ENCODE measurements at regions not wholly inside any gene's neighbourhood (a gene's known extent, or its start where the extent isn't known, plus 50 kb on each side); places are given as distances from the start of the nearest gene placed in this dataset.

- Histone ChIP-seq H3K4me3 (ENCODE audit: low read length in 3 of 3) (no peak overlapping the region), H3K4me1 (ENCODE audit: control insufficient read depth in 3 of 3, insufficient read depth in 3 of 3, low read length in 3 of 3) (no peaks in the 10 kb centered on the region), H3K9me3 (ENCODE audit: control insufficient read depth in 3 of 3, low read length in 3 of 3) (peaks cover 0 to 2% (median 0%) of the 10 kb centered on the region in 3 donors), H3K9ac (ENCODE audit: low read depth in 1 of 3, low read length in 3 of 3) (no peak overlapping the region), H3K27me3 (ENCODE audit: control insufficient read depth in 3 of 3, insufficient read depth in 3 of 3, low read length in 3 of 3) (no peaks in the 10 kb centered on the region), H3K36me3 (ENCODE audit: control insufficient read depth in 3 of 3, insufficient read depth in 3 of 3, low read length in 3 of 3) (no peaks in the 10 kb centered on the region), H3K27ac (ENCODE audit: low read depth, low read length) (no peak overlapping the region)
These were observed 348.5 kb upstream of the DDHD1 start for GRCh38 chr14:53501361-53502211.

GRCh38 chr14:53500191-53500590, 347.1 kb upstream of the DDHD1 start:
- Histone ChIP-seq H3K27ac (ENCODE audit: low read depth, low read length) (no peak overlapping the region), H3K4me3 (ENCODE audit: low read length in 3 of 3) (no peak overlapping the region), H3K36me3 (ENCODE audit: control insufficient read depth in 3 of 3, insufficient read depth in 3 of 3, low read length in 3 of 3) (no peaks in the 10 kb centered on the region), H3K4me1 (ENCODE audit: control insufficient read depth in 3 of 3, insufficient read depth in 3 of 3, low read length in 3 of 3) (no peaks in the 10 kb centered on the region), H3K9me3 (ENCODE audit: control insufficient read depth in 3 of 3, low read length in 3 of 3) (no peaks in the 10 kb centered on the region), H3K9ac (ENCODE audit: low read depth in 1 of 3, low read length in 3 of 3) (no peak overlapping the region), H3K27me3 (ENCODE audit: control insufficient read depth in 3 of 3, insufficient read depth in 3 of 3, low read length in 3 of 3) (no peaks in the 10 kb centered on the region)

- Histone ChIP-seq H3K9ac (ENCODE audit: low read depth in 1 of 3, low read length in 3 of 3) (no peak overlapping the region), H3K27me3 (ENCODE audit: control insufficient read depth in 3 of 3, insufficient read depth in 3 of 3, low read length in 3 of 3) (no peaks in the 10 kb centered on the region), H3K27ac (ENCODE audit: low read depth, low read length) (no peak overlapping the region), H3K36me3 (ENCODE audit: control insufficient read depth in 3 of 3, insufficient read depth in 3 of 3, low read length in 3 of 3) (no peaks in the 10 kb centered on the region), H3K4me3 (ENCODE audit: low read length in 3 of 3) (no peak overlapping the region), H3K4me1 (ENCODE audit: control insufficient read depth in 3 of 3, insufficient read depth in 3 of 3, low read length in 3 of 3) (no peaks in the 10 kb centered on the region), H3K9me3 (ENCODE audit: control insufficient read depth in 3 of 3, low read length in 3 of 3) (no peaks in the 10 kb centered on the region)
These were observed 343.5 kb upstream of the DDHD1 start for GRCh38 chr14:53496668-53497067.

DNA sequence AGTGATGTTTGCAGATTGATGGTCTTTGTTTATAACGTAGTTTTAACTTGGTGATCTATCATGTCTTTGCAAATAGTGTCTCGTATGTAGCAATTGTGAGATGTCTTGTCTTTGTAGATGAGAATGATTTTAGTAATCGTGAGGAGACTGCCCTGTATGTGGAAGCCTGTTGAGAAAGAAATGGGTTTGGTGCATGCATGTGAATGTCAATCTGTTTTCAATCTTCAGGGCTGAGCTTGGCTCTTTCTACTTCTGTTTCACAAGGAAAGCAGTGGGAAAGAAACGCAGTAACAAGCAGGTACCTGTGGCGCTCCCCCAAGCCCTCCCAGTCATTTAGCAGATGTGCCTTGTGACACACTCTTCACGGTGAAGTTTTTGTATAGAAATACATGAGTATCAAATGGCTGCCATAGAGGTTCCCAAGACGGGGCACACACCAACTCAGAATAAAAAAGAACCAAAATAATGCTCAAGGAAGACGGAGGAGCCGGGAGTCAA, 342.8 kb upstream of the DDHD1 start:
- Histone ChIP-seq H3K4me3 (ENCODE audit: low read length in 3 of 3) (no peak overlapping the region), H3K27ac (ENCODE audit: low read depth, low read length) (no peak overlapping the region), H3K9ac (ENCODE audit: low read depth in 1 of 3, low read length in 3 of 3) (no peak overlapping the region), H3K36me3 (ENCODE audit: control insufficient read depth in 3 of 3, insufficient read depth in 3 of 3, low read length in 3 of 3) (no peaks in the 10 kb centered on the region), H3K9me3 (ENCODE audit: control insufficient read depth in 3 of 3, low read length in 3 of 3) (no peaks in the 10 kb centered on the region), H3K4me1 (ENCODE audit: control insufficient read depth in 3 of 3, insufficient read depth in 3 of 3, low read length in 3 of 3) (no peaks in the 10 kb centered on the region), H3K27me3 (ENCODE audit: control insufficient read depth in 3 of 3, insufficient read depth in 3 of 3, low read length in 3 of 3) (no peaks in the 10 kb centered on the region)

- Histone ChIP-seq H3K9me3 (ENCODE audit: control insufficient read depth in 3 of 3, low read length in 3 of 3) (no peaks in the 10 kb centered on the region), H3K36me3 (ENCODE audit: control insufficient read depth in 3 of 3, insufficient read depth in 3 of 3, low read length in 3 of 3) (no peaks in the 10 kb centered on the region), H3K4me3 (ENCODE audit: low read length in 3 of 3) (no peak overlapping the region), H3K27me3 (ENCODE audit: control insufficient read depth in 3 of 3, insufficient read depth in 3 of 3, low read length in 3 of 3) (no peaks in the 10 kb centered on the region), H3K9ac (ENCODE audit: low read depth in 1 of 3, low read length in 3 of 3) (no peak overlapping the region), H3K4me1 (ENCODE audit: control insufficient read depth in 3 of 3, insufficient read depth in 3 of 3, low read length in 3 of 3) (no peaks in the 10 kb centered on the region), H3K27ac (ENCODE audit: low read depth, low read length) (no peak overlapping the region)
These were observed 341.5 kb upstream of the DDHD1 start for GRCh38 chr14:53494587-53494986.

DNA sequence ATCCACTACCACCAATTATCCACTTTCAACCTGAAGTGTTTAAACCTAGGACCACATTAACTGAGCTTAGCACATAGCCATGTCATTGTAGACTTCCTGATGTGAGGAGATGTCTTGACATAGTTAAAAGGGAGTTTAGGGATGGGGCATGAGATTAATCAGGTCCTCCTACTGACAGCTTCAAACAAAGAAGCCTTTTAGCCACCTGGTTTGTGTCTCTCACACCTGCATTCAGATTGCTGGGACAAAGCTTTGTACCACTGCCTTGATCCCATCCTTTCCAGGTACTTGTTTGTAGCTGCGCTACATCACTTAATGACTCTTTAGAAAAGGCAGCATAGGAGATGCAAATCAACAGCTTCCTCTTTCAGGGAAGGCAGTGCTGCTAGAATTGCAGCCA, 340.7 kb upstream of the DDHD1 start:
- H3K9ac ChIP-seq (ENCODE audit: low read depth in 1 of 3, low read length in 3 of 3): no peak overlapping the region
- H3K27ac ChIP-seq (ENCODE audit: low read depth, low read length): no peak overlapping the region
- no peak overlapping the region for H3K4me3 ChIP-seq (ENCODE audit: low read length in 3 of 3)
- no peaks in the 10 kb centered on the region for H3K36me3 ChIP-seq (ENCODE audit: control insufficient read depth in 3 of 3, insufficient read depth in 3 of 3, low read length in 3 of 3)
- no peaks in the 10 kb centered on the region for H3K4me1 ChIP-seq (ENCODE audit: control insufficient read depth in 3 of 3, insufficient read depth in 3 of 3, low read length in 3 of 3)
- no peaks in the 10 kb centered on the region for H3K9me3 ChIP-seq (ENCODE audit: control insufficient read depth in 3 of 3, low read length in 3 of 3)
- H3K27me3 ChIP-seq (ENCODE audit: control insufficient read depth in 3 of 3, insufficient read depth in 3 of 3, low read length in 3 of 3): no peaks in the 10 kb centered on the region

- Histone ChIP-seq H3K27me3 (ENCODE audit: control insufficient read depth in 3 of 3, insufficient read depth in 3 of 3, low read length in 3 of 3) (no peaks in the 10 kb centered on the region), H3K4me3 (ENCODE audit: low read length in 3 of 3) (no peak overlapping the region), H3K27ac (ENCODE audit: low read depth, low read length) (no peak overlapping the region), H3K9ac (ENCODE audit: low read depth in 1 of 3, low read length in 3 of 3) (no peak overlapping the region), H3K4me1 (ENCODE audit: control insufficient read depth in 3 of 3, insufficient read depth in 3 of 3, low read length in 3 of 3) (no peaks in the 10 kb centered on the region), H3K36me3 (ENCODE audit: control insufficient read depth in 3 of 3, insufficient read depth in 3 of 3, low read length in 3 of 3) (no peaks in the 10 kb centered on the region), H3K9me3 (ENCODE audit: control insufficient read depth in 3 of 3, low read length in 3 of 3) (no peaks in the 10 kb centered on the region)
These were observed 340.2 kb upstream of the DDHD1 start for GRCh38 chr14:53493320-53493719.

DNA sequence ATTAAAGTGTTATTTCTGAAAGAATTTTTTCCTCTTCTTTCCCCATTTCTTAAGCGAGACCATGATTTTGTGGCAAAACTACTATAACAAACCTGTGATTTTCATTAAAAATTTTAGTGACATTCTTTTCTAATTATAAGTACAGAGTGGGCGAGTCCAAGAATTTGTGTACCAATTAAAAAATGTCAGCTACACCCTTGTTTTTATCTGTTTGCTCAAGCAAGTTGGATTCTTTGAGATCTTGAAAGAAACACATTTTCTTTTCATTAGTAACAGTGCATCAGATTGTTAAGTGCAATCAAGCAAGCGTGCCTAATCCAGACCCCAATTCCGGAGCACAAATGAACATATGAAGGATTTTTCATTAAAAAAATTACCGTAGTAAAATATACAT, 338.8 kb upstream of the DDHD1 start:
- Histone ChIP-seq H3K9ac (ENCODE audit: low read depth in 1 of 3, low read length in 3 of 3) (no peak overlapping the region), H3K36me3 (ENCODE audit: control insufficient read depth in 3 of 3, insufficient read depth in 3 of 3, low read length in 3 of 3) (no peaks in the 10 kb centered on the region), H3K27me3 (ENCODE audit: control insufficient read depth in 3 of 3, insufficient read depth in 3 of 3, low read length in 3 of 3) (no peaks in the 10 kb centered on the region), H3K9me3 (ENCODE audit: control insufficient read depth in 3 of 3, low read length in 3 of 3) (no peaks in the 10 kb centered on the region), H3K4me3 (ENCODE audit: low read length in 3 of 3) (no peak overlapping the region), H3K4me1 (ENCODE audit: control insufficient read depth in 3 of 3, insufficient read depth in 3 of 3, low read length in 3 of 3) (no peaks in the 10 kb centered on the region), H3K27ac (ENCODE audit: low read depth, low read length) (no peak overlapping the region)

- no peak overlapping the region for H3K4me3 ChIP-seq (ENCODE audit: low read length in 3 of 3)
- H3K27me3 ChIP-seq (ENCODE audit: control insufficient read depth in 3 of 3, insufficient read depth in 3 of 3, low read length in 3 of 3): no peaks in the 10 kb centered on the region
- no peaks in the 10 kb centered on the region for H3K4me1 ChIP-seq (ENCODE audit: control insufficient read depth in 3 of 3, insufficient read depth in 3 of 3, low read length in 3 of 3)
- no peak overlapping the region for H3K9ac ChIP-seq (ENCODE audit: low read depth in 1 of 3, low read length in 3 of 3)
- no peaks in the 10 kb centered on the region for H3K9me3 ChIP-seq (ENCODE audit: control insufficient read depth in 3 of 3, low read length in 3 of 3)
- no peak overlapping the region for H3K27ac ChIP-seq (ENCODE audit: low read depth, low read length)
- no peaks in the 10 kb centered on the region for H3K36me3 ChIP-seq (ENCODE audit: control insufficient read depth in 3 of 3, insufficient read depth in 3 of 3, low read length in 3 of 3)
These were observed 338.2 kb upstream of the DDHD1 start for GRCh38 chr14:53491256-53491883.

GRCh38 chr14:53478174-53478573, 325.1 kb upstream of the DDHD1 start:
- Histone ChIP-seq H3K4me1 (ENCODE audit: control insufficient read depth in 3 of 3, insufficient read depth in 3 of 3, low read length in 3 of 3) (no peaks in the 10 kb centered on the region), H3K36me3 (ENCODE audit: control insufficient read depth in 3 of 3, insufficient read depth in 3 of 3, low read length in 3 of 3) (no peaks in the 10 kb centered on the region), H3K27ac (ENCODE audit: low read depth, low read length) (no peak overlapping the region), H3K9ac (ENCODE audit: low read depth in 1 of 3, low read length in 3 of 3) (no peak overlapping the region), H3K27me3 (ENCODE audit: control insufficient read depth in 3 of 3, insufficient read depth in 3 of 3, low read length in 3 of 3) (no peaks in the 10 kb centered on the region), H3K9me3 (ENCODE audit: control insufficient read depth in 3 of 3, low read length in 3 of 3) (no peaks in the 10 kb centered on the region), H3K4me3 (ENCODE audit: low read length in 3 of 3) (no peak overlapping the region)

All from skeletal muscle tissue (tissue), 3 donors.